IPS-NIHi11 (cell line): ENCODE measurements at regions not wholly inside any gene's neighbourhood (a gene's known extent, or its start where the extent isn't known, plus 50 kb on each side); places are given as distances from the start of the nearest gene placed in this dataset.
"Not testable (repeated sequence)": the region's sequence is repeated elsewhere in the genome, so short reads cannot be mapped to it uniquely, and the experiment has no call there.

Experiments
- DNase-seq: peaks from one replicate; pipeline ENCODE4 v3.0.0; 2012; ENCODE audit warnings: mixed read lengths, low spot score

- DNase-seq, result no peak
These were observed 128.7 kb downstream of the CEP120 start for GRCh38 chr5:123294544-123294943.

DNA sequence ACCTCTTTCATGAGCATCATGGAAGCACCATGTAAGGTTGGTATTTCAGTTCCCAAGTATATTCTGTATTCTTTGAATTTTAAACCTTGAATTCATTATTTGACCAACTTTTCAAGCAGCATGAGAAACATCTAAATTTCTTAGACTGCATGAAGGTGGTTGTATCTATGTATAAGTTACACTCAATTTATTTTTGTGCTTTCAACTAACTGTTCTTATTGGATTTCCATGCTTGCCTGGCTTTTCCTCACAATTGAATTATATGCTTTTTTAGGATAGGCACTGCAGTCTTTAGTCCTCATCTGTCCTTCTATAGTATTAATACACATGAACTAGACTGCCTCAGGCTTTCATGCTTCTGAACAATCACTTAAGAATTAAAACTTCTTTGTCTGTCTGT lies 134.0 kb downstream of the CEP120 start:
- no peak for DNase-seq

DNA sequence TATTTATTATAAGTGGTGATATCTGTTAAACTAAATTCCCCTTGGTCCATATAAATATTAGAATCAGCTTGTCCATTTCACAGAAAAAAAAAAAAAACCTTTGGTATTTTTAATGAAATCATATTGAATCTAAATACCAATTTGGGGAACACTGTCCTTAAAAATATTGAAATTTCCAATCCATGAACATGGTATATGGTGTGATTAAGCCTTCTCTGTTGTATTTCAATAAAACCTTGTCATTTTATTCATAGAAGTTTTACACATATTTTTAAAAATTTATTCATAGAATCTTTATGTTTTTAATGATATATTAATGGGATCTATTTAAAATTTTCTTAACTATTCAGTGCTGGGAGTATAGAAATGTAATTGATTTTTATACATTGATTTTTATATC lies 135.3 kb downstream of the CEP120 start:
- DNase-seq, result no peak

DNA sequence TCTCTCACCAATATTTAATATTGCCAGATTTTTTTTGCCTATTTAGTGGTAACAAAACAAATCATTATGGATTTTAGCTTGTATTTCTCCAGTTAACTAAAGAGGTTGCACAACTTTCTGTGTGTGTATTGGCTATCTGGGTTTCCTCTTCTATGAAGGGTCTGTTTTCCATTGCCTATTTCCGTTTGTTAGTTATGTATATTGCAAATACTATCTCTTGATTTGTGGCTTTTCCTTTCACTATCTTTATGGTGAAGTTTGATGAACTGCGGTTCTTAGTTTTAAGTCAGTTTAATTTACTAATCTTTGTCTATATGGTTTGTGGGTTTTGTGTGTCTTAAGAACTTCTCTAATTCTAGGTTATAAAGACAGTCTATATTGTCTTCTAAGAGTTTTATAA lies 136.3 kb downstream of the CEP120 start:
- DNase-seq, result no peak

- DNase-seq, result peak; percentile 57
These were observed 137.8 kb downstream of the CEP120 start for GRCh38 chr5:123285122-123286023.

DNA sequence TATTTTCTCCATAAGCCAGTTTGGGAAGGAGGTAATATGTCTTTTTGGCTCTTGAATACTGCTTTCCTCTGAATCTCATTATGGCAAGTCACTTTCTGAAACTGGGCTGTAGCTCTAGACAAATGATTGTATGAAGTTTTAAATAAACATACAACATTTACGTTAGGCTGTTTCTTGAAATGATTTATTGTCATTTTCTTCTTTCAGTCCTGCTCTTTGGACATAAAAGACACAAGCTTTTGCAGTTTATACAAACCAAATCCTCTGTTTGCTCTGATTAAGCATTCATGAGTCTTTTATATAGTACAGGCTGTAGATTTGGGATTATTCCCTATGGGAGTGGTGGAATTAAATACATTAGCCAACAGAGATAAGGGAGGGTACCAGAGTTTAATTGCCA lies 139.7 kb downstream of the CEP120 start:
- no peak for DNase-seq

- DNase-seq, result no peak
These were observed 140.2 kb downstream of the CEP120 start for GRCh38 chr5:123283031-123283430.

DNA sequence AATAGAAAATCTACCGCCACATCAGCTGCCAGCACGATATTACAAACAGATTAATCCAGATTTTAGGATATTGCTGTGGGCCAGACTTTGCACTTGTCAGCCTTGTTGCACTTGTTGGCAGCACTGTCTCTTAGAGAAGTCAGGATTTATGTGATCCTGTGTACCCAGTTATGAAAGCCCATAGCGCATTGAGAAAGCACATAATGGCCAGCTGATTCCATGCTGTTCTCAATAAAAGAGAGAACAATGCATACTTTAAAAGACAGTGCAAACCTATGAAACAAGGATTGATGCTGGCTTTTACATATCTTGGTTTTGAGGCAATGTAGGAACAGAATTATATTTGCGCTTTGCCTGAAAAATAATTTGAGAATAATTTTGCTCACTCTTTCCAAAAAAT lies 140.8 kb downstream of the CEP120 start:
- DNase-seq, result no peak

GRCh38 chr5:123280854-123281253 lies 142.3 kb downstream of the CEP120 start:
- not testable (repeated sequence) for DNase-seq

- DNase-seq, result no peak
These were observed 144.1 kb downstream of the CEP120 start for GRCh38 chr5:123279136-123279535.

- no peak for DNase-seq
These were observed 144.9 kb downstream of the CEP120 start for GRCh38 chr5:123278284-123278683.

GRCh38 chr5:123273984-123274383 lies 149.2 kb downstream of the CEP120 start:
- no peak for DNase-seq

DNA sequence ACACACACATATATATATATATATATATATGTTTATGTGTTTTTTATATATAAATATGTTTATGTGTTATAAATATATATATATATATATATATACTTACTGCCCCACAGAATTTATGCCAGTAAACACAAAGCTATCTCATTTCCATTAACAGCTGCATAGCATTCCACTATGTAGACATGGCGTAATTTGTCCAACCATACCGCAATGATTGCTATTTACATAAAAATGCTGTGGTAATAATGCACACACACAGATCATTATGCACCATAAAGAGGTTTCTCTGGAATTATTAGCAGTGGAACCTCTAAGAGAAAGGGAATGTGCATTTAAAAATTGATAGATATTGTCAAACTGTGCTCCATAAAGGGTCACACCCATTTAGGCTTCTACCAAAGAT lies 150.1 kb downstream of the CEP120 start:
- no peak for DNase-seq

DNA sequence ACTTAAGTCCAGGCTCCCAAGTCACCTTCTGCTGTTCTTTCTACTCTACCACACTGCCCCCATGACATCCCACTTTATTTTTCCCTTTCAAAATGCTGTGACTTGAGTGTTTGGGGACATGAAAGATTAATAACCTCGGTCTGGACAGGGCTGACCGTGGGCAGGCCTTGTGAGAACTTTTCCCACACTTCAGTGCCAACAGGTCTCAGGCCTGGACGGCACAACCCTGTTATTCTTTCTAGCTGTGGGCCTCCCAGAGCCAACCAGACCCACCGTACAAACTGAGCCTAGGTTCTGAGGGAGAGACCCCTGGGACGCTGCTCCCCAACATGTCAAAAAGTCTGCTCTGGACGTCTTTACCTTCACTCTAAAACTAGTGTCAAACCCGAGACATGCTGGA lies 153.4 kb downstream of the CEP120 start:
- no peak for DNase-seq

DNA sequence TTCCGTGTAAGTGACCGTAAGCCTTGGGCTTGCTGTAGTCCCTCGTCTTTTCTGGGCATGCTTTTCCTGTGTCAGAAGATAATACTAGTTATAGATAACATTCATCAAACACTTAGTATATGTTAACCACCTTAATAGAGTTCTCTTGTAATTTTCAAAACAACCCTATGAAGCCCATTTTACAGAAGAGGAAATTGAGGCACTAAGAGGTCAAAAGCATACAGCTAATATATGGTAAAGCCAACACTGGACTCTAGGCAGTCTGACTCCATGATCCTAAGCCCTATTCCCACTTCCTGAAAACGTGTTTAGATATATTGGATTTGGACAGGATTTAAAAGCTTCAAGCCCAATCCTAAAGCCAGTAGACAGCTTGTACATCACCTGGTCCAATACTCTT lies 153.8 kb downstream of the CEP120 start:
- DNase-seq, result no peak

GRCh38 chr5:123266365-123266764 lies 156.8 kb downstream of the CEP120 start:
- DNase-seq, result no peak

GRCh38 chr5:123265551-123265950 lies 157.7 kb downstream of the CEP120 start:
- no peak for DNase-seq

- DNase-seq, result no peak
These were observed 158.8 kb downstream of the CEP120 start for GRCh38 chr5:123264394-123264793.

DNA sequence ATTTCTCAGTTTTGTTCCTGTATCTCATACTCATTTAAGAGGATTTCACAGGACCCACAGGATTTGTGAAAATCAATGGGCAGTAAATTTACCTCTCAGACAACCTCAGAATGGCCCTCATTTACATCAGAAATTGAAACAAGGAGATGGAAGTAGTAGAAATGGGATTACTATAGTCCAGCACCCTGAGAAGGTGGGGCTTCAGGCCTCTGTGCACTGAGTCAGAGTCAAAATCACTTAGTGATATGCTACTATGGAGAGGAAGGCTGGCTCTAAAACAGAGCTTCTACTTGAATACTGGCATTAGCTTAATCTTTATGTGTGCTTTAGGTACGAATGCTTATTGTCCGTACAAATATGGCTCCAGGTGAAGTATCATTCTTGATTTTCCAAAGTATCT lies 159.3 kb downstream of the CEP120 start:
- DNase-seq, result no peak

GRCh38 chr5:123262216-123262823 lies 160.9 kb downstream of the CEP120 start:
- no peak for DNase-seq

GRCh38 chr5:123261752-123262151 lies 161.5 kb downstream of the CEP120 start:
- no peak for DNase-seq

GRCh38 chr5:123249446-123249845 lies 160.4 kb downstream of the PRDM6 start:
- DNase-seq, result no peak

DNA sequence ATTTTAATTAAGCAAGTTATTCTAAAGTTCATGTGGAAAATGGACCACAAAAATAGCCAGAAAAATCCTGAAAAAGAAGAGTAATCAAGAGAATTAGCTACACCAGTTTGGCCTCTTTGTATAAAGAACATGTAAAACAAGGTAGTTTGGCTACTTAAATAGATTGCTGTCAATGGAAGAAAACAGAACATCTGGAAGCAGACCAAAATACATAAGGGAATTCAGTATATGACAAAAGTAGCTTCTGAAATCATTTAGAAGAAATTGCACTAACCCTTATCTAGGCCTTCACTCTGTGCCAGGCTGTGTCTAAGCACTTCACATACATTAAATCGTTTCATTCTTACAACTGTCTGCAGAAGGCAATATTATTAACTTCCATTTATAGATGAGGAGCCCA lies 156.6 kb downstream of the PRDM6 start:
- no peak for DNase-seq

GRCh38 chr5:123244458-123244857 lies 155.4 kb downstream of the PRDM6 start:
- no peak for DNase-seq
